Stimulated activated CD4-positive, alpha-beta T cell treated with anti-CD3 and anti-CD28 coated beads, Interleukin-2, amount 100 ng/mL, for 4 hours (primary cell): ENCODE measurements at regions not wholly inside any gene's neighbourhood (a gene's known extent, or its start where the extent isn't known, plus 50 kb on each side); places are given as distances from the start of the nearest gene placed in this dataset.

Experiments used
- DNase-seq: peaks from one replicate; pipeline ENCODE4 v3.0.0-alpha.2; 2020; ENCODE audit warnings: low read depth

DNA sequence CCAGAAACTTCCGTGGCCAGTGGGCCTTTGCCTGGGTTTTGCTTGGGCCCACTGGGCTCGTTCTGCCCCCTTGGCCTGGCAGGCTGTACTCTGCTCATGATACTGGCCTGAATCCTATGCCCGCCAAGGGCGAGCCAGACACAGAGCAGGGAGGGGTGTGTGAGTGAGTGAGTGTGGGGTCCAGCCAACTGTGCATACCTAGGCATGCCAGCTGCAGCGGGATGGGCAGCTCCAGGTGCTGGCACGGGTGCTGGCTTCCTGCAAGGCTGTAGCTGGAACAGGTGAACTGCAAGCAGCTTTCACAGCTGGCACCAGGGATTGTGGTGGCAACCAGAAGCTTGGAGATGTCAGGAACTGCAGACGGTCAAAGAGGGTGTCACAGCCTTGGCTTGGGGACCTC is 1276.4 kb downstream of the SLC16A7 start:
- DNase-seq: no peak

DNA sequence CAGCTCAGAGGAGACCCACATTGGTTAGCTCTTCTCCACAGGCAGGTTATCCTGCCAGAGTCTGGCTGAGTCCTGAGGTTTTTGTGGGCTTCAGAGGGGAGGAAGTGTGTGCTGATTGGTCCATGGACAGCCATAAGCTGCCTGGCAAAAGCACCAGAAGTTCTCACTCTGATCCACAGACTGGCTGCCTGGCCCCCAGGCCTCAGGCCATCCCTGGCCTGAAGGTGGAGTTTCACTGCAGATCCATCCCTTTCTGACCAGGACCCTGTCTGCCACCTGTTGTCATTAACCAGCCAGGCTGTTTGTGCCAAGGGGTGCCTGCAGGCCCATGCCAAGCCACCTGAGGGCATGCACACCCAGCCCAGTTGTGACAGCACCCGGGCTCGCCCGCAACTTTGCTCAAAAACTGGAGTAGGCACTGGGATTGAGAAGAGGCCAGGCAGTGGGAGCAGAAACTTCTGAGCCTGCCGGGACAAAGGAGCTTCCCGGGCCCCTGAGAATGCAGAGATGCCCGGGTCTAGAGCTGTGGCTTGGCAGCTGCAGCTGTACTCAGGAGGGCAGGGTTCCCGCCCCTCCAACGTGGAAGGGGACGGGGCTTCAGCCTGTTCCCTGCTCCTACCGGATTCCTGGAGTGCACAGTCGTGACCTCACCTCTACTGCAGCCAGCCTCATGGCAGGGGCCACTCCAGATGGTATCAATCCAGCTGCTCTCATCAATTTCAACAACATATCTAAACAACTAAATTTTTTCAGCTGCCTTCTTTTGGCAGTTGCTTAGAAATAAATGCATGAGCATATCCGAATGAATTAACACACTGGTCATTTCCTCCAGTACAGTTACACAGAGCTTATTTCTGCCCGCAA is 1277.3 kb downstream of the SLC16A7 start:
- no peak for DNase-seq

DNA sequence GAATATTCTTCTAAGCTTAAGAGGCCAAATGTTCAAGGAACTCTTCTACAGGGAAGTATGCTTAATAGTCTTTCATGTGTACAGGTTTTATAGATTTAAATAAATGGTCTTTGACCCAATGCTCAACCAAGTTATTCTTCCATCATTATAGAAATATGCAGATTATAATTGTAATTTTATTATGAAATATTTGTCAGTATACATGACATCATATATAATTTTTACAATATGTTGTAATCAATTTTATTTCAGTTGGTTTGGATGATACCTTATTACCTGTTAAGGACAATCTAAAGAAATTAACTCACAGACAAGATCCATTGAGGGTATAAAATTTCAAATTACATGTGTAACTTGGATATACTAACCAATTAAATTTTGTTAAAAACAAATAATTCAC is 1278.3 kb downstream of the SLC16A7 start:
- no peak for DNase-seq

DNA sequence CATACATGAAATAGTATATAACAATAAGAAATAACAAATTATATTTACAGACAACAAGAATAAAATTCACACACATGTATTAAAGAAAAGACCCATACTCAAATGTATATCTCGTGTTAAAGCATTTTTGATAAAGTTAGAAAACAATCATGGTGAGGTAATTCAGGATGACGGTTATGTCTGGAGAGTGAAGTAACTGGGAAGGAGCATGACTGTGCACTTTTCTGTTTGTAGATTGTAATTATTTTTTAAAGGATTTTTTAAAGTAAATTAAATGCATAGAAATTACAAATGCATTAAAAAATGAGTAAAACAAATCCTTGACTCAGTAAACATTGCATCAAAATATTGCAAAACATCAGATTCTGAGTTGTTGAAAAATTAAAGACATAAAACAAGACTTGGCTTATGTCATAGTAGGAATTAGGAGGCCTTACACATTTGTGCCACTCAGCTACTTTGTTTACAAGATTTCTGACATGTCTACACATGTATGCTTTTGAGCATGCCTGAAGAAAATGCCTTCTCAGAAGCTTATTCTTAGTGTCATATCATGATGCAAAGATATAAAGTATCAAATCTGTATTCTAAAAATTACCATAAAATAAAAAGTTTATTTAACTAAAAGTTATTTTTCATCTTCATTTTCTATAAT is 1325.1 kb downstream of the SLC16A7 start:
- no peak for DNase-seq

DNA sequence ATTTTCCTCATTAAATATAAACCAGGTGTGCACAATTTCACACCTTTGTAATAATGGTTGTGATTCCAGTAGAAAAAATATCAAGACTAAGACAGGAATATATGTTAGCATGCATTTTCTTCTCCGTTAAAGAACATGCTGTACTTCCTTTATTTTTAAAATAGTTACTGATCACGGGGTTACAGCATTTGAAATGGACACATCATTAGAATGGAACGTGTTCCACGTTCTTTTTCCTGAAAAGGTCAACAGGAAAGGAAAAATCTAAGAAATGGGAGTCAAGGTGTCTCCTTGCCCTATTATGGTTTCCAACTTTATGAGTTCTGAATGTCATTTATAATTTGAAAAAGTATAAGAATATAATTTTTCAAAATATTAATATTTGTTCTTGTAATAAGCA is 1325.7 kb downstream of the SLC16A7 start:
- no peak for DNase-seq

DNA sequence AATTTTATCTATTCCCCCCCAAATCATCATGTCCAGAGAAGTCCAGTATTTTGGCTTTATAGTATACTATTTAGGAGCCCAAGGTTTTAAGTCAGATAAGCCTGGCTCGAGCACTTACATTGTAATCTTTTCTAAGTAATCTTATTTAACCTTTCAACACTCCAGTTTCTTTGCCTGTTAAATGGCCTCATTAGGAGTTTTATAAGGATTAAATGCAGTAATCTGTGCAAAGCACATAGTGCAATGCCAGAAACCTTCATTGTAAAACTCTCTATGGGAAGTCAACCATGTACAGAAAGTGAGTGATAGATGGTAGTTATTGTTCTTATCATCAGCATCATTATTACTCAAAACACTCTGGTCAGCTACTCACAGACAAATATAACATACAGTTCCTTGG is 1330.4 kb downstream of the SLC16A7 start:
- DNase-seq: no peak

DNA sequence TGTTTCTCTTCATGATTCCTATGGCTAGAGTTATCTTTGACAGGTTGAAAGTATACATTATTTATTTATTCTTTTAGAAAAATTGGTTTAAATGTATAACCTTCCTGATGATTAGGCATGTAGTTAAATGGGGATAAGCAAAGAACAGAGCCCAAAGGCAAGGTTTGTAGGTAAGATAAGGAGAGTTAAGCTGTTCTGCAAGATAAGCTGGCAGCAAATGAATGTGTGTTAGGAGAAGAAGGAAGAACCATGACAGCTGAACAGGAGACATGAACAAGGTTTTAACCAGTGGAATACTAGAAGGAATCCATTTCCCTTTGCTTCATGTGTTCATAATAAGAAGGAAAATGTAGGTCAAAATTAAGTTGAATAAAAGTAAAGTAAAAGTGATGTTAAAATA is 1330.1 kb upstream of the USP15 start:
- DNase-seq: no peak

DNA sequence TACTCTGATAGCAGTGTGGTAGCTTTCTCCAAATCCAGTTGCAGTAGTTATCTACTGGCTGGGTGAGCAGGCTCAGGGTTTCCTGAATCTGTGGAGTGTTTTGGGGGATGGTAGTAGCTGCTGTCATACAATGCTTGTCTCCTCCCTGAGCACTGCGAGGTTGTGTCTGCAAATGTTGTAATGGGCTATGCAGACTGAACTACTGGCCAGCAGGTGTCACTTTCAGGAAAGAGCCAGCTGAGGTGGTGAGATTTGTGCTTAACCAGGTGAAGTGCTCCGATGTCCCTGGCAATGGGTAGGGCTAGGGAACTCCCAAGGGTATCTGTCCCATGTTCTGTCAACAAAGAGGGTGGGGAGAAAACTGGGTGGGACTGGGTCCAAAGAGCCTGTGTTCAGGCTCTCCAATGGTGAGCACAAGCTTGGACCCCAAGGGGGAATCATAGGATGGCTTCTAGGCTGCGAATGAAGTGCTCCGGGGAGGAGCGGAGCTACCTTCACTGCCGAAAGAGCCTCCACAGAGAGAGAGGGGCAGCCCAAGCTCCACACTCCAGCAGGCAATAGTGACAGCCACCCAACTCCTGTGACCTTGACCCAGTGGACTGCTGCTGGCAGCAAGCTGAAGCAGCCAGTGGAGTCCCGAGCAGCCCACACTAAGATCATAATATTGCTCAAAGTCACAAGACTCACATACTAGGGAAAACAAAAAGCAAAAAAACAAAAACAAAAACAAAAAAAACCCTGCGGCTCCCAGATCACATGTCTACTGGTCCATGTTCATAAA is 1324.0 kb upstream of the USP15 start:
- no peak for DNase-seq

DNA sequence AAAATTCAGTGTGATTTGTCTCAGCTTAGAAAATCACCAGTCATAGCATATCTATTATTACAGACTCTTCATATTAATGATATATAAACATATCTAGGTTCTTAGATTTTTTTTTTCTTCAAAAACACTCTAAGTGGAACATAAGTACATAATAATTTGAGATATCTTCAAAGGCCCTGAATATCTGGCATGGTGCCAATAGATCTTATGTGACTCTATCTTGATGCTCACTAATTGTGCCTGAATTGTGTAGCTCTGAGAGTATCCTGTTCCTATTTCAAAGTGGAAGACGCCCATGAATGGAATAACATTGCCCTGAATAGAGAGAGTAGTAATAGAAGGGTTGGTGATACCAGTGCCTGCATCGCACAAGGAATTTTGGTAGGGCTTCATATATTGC is 1312.7 kb upstream of the USP15 start:
- no peak for DNase-seq

DNA sequence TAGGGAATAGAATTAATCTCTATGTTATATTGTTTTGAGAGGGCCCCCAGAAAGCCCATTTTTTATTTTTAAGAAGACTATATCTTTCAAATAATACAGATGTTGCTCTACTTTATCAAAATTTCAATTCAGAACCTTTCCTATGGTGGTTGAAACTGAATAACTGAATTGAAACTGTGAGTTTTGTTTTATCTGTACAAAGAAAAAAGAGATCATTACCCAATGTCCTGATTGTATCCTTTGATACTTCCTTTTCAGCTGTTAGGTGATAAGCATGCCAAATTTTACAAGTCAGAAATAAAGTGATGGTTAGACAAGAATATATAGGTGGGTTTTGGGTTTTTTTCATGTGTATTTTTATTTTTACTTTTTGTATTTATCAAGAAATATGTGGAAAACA is 1293.1 kb upstream of the USP15 start:
- DNase-seq: no peak

DNA sequence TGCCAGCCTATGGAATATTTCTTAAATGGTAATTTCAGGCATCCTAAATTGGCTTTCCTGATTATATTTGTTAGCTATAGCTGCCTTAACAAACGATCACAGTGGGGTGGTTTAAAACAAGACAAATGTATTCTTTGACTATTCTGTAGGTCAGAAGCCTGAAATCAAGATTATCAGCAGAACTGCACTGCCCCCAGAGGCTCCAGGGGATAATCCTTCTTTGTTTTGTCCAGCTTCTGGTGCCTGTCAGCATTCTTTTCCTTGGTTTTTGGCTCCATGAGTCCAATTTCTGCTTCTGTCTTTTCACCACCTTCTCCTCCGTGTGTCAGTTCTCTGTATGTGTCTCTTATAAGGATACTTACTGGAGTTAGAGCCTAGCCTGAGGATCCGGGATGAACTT is 1282.2 kb upstream of the USP15 start:
- DNase-seq: no peak

DNA sequence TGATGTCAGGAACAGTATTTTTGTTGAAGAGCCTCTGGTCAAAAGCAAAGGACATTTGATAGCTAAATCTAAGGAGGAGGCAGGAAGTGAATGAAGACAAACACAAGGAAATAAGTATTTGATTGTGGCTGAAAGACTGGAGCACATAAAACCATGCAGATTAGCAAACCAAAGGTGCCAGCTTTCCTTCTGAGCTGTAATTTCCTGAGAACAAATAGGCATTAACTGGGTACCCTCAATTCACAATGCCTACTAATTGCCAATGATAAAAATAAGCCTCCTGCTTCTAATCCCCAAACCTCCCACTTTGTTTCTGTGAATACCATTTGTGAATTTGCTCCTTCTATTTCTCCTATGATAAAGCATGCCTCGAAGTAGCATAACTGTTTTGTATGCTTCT is 1279.6 kb upstream of the USP15 start:
- DNase-seq: no peak

DNA sequence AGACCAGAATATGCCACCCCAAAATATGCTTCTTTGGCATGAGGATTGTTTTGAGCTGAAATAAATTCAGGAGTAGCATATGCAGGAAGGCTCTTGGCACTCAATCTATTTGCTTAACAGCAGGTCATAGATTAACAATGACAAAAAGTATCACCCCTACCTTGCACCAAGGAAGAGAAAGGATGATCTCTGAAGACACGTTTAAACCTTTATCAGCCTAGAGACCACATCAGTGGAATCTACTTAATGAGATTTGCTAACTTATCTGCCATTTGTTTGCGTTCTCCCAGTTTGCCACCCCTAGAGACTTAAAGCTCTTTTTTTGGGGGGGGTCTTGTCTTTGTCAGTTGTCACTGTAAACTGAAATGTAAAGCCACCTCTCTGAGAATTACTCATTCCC is 1278.7 kb upstream of the USP15 start:
- DNase-seq: no peak

DNA sequence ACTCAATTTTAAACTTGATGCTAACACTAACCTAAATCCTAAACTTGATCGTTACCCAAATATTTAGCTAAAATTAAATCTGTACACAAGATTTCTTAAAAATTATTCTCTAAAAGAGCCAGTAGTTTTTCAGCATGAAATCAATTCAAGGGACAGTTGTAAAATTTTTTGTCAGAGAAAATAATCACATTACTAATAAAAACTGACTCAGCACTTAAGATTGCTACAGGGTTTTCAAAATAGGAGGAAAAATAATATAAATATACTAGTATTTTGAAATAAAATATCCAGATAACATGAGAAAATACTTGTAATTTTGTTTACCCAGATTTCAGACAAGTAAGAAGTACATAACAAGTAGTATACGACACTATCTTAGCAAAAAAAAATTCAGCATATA is 1268.1 kb upstream of the USP15 start:
- no peak for DNase-seq

DNA sequence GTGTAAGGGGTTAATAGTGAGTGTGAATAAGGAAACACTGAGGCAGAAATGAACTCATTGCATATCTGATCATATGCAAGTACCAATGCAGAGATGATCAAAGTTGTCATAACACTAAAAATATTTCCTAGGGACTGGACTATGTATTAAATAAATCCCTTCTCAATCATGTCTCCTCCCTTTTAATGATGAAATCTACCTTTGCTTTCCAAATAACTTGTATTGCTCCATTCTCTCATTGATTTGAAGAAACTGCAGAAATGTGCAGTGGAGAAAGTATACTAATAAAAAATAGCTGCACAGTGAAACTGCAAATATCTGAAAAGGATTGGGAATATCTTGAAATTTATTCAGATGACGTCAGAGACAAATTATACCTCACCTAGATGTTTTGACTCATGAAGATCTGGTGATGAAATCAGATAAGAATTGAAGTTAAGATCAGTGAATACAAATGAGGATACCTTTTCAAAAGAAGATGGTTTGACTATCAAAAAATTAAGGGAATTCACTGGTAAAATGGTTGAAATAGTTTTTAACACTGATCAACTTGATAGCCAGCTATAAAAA is 1264.9 kb upstream of the USP15 start:
- no peak for DNase-seq

DNA sequence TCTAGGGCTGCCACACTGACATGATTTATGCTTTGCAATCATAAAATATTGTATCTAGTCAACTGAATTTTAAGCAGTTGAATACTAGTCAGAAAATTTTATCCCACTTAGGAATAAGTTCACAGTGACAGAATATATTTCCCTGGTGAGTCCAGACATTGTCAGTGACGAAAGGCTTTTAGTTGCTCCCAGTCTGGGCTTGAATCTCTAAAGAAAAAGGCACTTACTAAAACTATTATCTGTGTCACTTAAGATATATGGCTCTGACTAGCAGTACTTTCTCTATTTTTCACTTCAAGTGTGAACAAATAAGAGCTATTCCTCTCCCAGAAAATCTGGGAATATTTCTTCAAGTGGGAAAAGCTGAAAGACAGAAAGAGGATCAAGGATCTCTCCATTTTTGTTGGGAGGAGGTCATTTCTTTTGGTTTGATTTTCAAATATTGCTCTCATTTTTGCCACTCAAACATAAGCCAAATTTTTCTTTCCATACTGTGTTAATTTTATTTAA is 1262.3 kb upstream of the USP15 start:
- no peak for DNase-seq

DNA sequence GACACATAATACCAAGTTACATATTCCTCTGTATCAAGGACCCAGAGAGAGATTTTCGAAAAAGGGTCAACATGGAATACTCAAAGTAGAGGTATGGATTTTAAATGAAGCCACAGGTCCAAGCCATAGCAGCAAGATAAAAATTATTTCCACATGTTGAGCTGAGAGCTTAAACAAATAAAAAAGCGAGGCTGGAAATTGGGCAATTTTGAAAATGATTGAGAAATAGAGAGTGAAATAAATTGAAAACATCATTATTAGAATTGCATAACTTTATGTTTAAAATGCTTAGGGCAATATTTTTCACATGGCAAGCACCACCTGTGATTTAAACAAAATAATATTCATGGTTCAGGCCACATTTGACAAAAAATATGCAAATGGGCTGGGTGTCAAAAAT is 1251.0 kb upstream of the USP15 start:
- DNase-seq: no peak

DNA sequence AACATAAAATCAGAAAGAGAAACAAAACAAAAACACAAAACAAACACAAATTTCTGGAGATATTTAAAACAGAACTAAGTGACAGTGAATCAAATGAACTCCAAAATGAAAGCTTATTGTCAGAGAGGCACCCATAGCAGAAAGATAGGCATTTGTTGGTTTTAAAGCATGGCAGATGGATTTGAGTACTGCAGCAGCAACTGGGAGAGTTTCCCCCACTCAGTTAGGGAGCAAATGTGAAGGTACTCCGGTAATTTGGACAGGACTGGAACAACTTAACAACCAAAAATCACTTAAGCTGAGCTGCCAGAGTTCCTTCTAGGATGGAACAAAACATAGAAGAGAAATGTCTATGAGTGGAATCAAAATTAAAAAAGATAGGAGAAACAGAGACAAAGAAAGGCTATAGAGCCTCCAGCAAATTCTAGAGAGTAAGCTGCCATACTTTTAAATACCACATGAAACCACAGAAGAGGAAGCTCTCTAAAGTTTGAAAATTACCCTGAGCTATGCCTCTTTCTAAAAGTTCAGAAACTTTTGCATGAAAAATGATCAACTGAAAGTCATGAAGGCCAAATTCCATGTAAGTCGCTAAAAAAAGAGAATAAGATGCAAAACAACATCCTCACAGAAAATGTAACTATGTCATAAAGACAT is 1248.3 kb upstream of the USP15 start:
- no peak for DNase-seq

DNA sequence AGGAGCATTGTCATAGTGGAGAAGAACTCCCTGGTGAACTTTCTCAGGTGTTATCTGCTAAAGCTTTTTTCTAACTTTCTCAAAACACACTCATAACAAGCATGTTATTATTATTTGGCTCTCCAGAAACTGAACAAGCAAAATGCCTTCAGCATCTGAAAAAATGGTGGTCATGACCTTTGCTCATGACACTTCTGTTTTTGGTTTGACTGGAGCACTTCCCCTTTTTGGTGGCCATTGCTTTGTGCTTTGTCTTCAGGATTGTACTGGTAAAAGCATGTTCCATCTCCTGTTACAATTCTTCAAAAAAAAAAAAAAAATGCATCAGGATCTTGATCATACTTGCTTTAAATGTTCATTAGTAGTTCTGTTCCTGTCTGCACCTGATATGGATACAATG is 1241.6 kb upstream of the USP15 start:
- no peak for DNase-seq

DNA sequence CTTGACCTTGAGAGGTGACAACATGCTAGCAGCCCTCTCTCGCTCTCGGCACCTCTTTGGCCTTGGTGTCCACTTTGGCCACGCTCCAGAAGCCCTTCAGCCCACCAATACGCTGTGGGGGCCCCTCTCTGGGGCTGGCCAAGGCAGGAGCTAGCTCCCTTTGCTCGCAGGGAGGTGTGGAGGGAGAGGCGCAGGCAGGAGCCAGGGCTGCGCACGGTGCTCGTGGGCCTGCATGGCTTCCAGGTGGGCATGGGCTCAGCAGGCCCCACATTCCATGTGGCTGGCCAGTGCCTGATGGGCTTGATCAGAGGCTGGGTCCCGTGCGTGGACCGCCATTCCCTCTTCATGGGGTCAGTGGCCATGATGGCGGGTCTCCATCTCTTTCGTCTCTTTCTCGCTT is 1237.0 kb upstream of the USP15 start:
- no peak for DNase-seq

DNA sequence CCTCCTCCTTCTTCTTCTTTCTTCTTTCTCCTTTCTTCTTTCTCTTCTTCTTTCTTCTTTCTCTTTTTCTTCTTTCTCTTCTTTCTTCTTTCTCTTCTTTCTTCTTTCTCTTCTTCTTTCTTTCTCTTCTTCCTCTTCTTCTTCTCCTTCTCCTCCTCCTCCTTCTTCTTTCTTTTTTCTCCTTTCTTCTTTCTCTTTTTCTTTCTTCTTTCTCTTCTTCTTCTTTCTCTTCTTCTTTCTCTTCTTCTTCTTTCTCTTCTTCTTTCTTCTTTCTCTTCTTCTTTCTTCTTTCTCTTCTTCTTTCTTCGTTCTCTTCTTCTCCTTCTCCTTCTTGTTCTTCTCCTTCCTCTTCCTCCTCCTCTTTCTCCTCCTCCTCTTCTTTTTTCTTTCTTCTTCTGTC is 1230.7 kb upstream of the USP15 start:
- DNase-seq: no peak

DNA sequence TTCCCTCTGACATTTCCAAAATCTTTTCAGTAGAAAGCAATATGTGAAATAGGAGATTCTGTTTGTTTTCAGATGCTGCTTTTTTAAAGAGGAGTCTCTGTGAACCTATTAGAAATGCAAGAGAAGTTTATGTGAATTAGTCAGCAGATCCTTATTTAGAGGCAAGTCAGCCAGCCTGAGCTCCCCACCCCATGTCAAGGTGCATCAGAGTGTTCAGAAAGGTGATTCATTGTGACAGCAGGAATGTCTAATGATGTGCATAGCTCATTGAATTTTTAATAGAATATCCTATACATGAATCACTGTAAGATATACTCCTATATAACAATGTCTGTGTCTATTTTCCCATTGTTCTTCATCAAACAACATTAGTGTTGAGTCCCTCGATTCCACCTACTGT is 1222.4 kb upstream of the USP15 start:
- no peak for DNase-seq
